GM13976 (cell line): ENCODE measurements at regions not wholly inside any gene's neighbourhood (a gene's known extent, or its start where the extent isn't known, plus 50 kb on each side); places are given as distances from the start of the nearest gene placed in this dataset.

Source experiments
- DNase-seq: peaks from one replicate; pipeline ENCODE4 v3.0.0; 2012; ENCODE audit warnings: low spot score
- in situ Hi-C: fragments of 300-500 bp; cut with MboI; formaldehyde crosslinking; loops from one replicate; pipeline ENCODE4 v1.12.0; 2022; ENCODE audit warnings: low sequenced_read_pairs, mixed read lengths, inconsistent platforms; ENCODE audit not compliant: unreplicated experiment
- TF ChIP-seq, protein P1 (sequence below): IDR thresholded peaks from 2 replicates; pipeline ENCODE4 v1.5.1; 2012; ENCODE audit warnings: borderline replicate concordance, mild to moderate bottlenecking; ENCODE audit not compliant: insufficient read depth; ENCODE audit errors: extremely low read depth, missing control alignments, control extremely low read depth

DNA sequence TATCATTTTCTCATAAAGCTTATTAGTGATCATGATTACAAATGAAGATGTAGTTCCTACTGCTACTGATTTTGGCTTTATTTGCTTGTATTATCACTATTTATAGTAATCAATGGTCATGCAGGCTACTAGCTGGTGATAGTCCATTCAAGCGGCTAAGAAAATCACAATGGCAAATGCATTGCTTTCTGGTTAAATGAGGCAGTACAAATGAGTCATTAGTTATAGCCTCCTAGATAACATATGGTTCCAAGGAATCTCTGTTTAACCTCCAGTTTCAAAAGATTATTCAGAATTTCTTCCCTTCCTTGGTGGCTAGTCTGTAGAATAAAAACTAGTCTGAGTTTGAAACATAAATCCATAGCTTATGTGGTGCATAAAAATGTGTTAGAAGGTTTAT is 141.3 kb upstream of the HTR2A start:
- DNase-seq: no peak
- TF ChIP-seq, protein P1, sequence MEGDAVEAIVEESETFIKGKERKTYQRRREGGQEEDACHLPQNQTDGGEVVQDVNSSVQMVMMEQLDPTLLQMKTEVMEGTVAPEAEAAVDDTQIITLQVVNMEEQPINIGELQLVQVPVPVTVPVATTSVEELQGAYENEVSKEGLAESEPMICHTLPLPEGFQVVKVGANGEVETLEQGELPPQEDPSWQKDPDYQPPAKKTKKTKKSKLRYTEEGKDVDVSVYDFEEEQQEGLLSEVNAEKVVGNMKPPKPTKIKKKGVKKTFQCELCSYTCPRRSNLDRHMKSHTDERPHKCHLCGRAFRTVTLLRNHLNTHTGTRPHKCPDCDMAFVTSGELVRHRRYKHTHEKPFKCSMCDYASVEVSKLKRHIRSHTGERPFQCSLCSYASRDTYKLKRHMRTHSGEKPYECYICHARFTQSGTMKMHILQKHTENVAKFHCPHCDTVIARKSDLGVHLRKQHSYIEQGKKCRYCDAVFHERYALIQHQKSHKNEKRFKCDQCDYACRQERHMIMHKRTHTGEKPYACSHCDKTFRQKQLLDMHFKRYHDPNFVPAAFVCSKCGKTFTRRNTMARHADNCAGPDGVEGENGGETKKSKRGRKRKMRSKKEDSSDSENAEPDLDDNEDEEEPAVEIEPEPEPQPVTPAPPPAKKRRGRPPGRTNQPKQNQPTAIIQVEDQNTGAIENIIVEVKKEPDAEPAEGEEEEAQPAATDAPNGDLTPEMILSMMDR: no peak
- in situ Hi-C loops: no loop called here

- DNase-seq: peak; percentile 25
- TF ChIP-seq, protein P1: no peak
- in situ Hi-C loops: no loop called here
Observed at GRCh38 chr13:47036294-47037008, 139.6 kb upstream of the HTR2A start.

- no peak for DNase-seq
- in situ Hi-C loops: no loop called here
- TF ChIP-seq, protein P1: no peak
Observed at GRCh38 chr13:47033216-47033615, 136.4 kb upstream of the HTR2A start.

- in situ Hi-C loops: no loop called here
Observed at GRCh38 chr13:47027780-47028437, 131.1 kb upstream of the HTR2A start.

DNA sequence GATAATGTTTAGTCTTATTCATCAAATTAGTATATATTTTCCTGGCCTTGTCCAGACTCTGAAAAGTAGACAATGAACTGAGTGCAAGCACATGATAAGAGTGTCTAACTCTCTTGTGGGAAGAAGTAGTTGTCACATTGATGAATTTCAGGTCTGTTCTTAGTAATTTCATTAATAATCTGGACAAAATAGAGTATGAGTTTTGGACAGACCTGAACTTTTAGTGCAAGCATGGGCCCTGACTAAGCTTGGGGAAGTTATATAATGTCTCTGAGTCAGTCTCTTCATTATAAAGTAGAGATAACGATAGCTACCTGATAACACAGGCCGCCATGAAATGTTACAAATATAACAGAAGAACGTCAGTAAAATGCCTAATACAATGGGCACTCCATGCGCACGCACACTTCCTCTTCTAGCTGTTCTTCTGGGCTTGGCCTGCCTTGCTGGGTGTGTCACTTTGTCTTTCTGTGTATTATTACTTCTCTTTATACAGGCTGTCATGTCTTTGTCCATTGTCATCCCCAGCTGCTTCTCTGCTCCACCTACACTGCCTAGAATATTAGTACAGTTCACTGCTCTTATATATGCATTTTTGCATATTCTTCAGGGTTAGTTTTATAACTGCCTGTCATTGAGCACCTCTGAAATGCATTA is 129.1 kb upstream of the HTR2A start:
- in situ Hi-C loops: no loop called here
- DNase-seq: no peak
- TF ChIP-seq, protein P1: no peak

More at GRCh38 chr13:47027780-47028437, 131.1 kb upstream of the HTR2A start:
- DNase-seq: no peak
- TF ChIP-seq, protein P1: no peak

- in situ Hi-C loops: no loop called here
Observed at GRCh38 chr13:47019977-47020376, 123.1 kb upstream of the HTR2A start.

More at GRCh38 chr13:47019977-47020376, 123.1 kb upstream of the HTR2A start:
- no peak for DNase-seq
- TF ChIP-seq, protein P1: no peak
